Stimulated activated CD4-positive, alpha-beta T cell treated with anti-CD3 and anti-CD28 coated beads, TNF-alpha, amount 100 ng/mL, for 24 hours (primary cell): ENCODE measurements at regions not wholly inside any gene's neighbourhood (a gene's known extent, or its start where the extent isn't known, plus 50 kb on each side); places are given as distances from the start of the nearest gene placed in this dataset.
"Not testable (repeated sequence)": the region's sequence is repeated elsewhere in the genome, so short reads cannot be mapped to it uniquely, and the experiment has no call there.

Source experiments
- DNase-seq, 3 experiments: peaks; one replicate each; pipeline ENCODE4 v3.0.0-alpha.2; 2020; ENCODE audit warnings: low read depth in 3 of 3

GRCh38 chr2:2798337-2798736 lies 467.3 kb upstream of the MYT1L start:
- DNase-seq: no peak

DNA sequence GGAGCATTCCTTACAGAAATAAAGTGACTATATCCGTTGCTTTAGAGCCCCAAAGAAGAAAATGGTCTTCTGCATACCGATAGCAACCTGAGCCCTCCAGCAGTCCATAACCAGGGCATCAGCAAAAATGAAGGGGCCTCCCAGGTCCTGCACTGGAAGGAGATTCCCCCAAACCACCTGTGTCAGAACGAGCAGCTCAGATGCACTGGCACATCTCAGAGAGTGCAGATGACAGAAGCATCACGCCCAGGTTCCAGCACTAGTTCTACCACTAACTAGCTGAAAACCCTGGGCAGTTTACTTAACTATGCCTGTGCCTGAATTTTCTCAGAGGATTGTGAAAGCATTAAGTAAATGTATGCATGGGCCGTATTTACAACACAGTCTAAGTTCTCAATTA lies 466.7 kb upstream of the MYT1L start:
- no peak for DNase-seq

DNA sequence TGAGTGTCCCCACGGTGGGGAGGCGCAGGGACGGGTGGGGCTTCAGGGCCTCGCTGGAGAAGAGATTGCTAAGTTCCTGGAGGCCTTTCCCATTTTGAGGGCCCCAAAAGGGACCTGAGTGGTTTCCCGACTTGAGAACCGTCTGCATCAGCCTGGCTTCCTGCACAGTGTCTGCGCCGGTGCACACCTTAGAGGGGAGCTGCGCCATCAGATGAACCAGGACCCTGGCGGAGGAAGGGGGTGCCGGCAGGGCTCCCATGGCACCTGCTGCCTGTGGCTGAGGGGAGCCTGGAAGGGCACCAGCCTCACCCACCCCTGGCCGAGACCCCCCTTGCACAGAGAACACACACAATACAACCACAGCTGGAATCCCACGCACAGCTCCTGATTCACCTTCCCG lies 465.1 kb upstream of the MYT1L start:
- no peak for DNase-seq

DNA sequence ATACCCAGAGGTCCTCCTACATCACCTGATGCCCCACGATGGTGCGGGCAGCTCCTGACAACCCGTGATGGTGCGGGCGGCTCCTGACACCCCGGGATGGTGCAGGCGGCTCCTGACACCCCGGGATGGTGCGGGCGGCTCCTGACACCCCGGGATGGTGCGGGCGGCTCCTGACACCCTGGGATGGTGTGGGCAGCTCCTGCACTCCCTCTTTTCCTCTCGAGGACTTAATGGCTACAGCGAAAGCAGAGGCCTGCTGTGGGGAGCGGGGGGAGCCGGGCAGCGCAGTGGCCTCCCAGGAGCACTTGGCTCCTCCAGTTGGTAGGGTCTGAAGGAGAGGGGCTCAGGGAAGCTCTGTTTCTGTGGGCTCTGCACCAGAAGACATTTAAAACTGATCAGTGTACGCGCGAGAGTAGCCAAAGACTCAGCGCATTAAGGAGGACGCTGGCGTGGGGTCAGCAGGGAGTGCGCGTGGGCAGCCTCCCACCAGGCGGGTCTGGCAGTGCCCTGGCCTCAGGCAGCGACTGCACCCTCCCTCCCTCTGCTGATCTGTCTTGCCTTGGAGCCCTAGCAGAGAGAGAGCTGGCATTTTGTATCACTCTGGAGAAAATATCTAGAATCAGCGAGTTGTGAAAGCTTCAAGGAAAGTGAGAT lies 464.5 kb upstream of the MYT1L start:
- DNase-seq: no peak

DNA sequence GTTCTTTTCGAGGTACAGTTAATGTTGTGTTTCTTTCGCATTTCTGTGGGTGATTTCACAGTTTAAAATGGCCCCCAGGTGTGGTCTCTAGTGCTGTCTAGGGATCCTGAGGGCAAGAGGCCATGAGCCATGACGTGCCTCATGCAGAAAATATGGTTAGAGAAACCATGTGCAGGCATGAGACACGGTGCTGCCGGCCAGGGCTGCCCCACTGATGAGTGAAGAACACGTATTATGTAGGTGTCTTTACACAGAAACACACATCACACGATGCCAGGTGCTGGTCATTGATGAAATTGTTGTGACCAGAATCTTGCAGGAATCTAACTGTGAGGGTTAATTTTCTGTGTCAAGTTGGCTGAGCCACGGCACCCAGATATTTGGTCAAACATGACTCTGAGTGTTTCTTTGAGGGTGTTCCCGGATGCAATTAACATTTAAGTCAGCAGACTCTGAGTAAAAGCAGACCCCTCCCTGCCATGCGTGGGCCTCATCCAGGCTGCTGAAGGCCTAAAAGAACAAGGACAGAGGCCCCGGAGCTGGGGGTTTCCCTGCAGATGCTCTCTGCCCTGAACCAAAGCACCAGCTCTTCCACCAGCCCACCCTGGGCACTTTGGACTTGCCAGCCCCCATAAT lies 463.0 kb upstream of the MYT1L start:
- no peak for DNase-seq

DNA sequence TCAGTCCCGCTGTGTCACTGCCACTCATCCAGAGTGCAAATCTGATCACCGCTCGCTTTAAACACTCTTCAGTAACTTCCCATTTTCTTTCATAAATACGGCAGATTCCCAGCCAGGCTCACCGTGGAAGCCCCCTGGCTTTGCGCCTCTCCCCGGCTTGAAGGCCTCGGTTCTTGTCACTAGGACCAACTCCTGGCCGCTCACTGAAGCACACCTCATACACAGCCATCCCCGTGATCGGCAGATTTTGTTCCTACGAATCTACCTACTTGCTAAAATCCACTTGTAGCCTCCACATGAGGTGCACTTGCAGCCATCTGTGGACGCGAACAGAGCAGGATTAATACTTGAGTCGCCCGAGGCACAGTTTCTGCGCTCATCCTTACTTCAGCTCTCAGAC lies 462.4 kb upstream of the MYT1L start:
- no peak for DNase-seq

DNA sequence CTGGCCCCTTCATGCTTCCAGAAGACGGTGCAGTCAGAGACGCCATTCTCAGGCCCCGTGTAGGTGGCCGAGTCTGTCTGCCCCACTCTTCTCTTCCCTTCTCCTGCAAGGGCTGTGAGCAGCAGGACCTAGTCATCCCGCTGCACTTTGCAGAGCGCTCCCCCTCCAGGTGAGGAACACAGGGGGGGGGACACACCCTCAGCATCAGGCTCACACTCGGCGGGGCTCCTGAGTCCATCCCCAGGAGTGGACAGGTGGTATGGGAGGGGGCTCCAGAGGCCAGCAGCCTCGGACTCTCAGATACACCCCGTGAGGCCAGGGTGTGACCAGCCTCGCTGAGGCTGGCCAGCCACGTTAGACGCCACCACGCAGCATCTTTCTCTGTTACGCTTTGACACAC lies 460.5 kb upstream of the MYT1L start:
- no peak for DNase-seq

DNA sequence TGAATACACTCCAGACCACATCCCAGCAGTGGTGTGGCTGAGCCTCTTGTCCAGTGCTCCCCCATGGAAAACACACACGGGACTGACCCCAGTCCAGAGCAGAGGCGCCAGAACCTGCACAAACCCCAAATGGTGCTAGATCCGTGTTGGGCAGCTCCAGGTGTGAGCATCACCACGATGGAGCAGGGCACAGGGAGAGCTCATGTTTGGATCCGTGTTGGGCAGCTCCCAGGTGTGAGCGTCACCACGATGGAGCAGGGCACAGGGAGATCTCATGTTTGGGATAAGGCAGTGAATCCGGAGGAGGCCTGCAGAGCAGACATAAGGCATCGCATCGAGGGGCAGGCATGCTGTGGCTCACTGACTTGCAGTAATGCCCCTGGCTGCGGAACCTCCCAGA lies 460.0 kb upstream of the MYT1L start:
- DNase-seq: no peak

DNA sequence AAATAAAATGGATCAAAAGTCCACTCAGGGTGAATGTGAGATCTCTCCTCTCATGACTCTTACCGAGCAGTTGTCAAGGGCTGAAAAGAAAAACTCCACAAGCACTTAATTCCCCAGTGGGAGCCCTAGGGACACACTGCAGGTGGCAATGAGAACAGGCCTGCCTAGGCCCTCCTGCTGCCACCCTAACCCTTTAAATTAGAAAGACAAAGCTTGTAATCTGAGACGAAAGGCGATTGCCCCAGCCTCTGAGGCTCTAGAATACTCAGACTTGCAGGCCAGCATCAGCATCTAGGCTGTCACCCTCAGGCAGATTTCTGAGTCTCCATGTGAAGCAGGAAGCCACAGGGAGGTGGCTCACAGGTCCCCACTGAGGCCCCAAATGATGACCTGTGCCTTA lies 457.0 kb upstream of the MYT1L start:
- DNase-seq: no peak

- no peak for DNase-seq
Observed at GRCh38 chr2:2787301-2787907, 456.3 kb upstream of the MYT1L start.

DNA sequence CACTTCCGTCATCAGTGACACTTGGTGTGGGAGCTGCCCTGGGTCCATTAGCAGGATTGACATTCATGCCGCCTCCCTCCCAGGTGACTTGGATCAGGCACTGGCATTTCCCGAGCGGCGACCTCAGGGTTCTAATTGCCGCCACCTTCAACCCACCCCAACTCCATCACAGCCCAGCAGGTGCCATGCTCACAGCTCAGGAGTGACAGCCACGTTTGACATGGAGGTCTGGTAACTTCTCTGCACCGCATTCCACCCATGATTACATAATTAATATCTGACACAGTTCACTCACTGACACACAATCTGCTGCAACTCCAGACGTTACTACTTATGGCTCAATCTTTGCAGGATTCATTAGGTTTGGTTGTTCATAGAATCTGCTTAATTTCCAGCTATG lies 450.9 kb upstream of the MYT1L start:
- DNase-seq: no peak

GRCh38 chr2:2779727-2780126 lies 448.7 kb upstream of the MYT1L start:
- no peak for DNase-seq

DNA sequence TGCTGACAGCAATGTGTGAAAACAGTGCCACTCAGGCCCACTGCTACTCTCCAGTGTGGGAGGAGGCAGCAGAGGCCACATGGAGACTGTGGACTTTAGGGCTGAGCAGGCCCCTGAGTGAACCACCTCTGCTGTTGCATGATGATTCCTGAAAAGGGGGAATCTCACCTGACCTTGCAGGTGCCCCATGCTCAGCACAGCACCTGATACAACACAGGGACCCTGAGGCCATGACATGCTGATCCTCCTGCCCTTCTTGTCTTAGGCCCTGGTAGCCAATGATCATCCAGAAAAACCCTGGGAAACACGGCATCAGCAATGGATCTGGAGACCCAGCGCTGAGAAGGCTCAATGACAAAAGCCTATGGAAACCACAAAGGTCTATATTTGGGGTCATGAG lies 446.8 kb upstream of the MYT1L start:
- no peak for DNase-seq

DNA sequence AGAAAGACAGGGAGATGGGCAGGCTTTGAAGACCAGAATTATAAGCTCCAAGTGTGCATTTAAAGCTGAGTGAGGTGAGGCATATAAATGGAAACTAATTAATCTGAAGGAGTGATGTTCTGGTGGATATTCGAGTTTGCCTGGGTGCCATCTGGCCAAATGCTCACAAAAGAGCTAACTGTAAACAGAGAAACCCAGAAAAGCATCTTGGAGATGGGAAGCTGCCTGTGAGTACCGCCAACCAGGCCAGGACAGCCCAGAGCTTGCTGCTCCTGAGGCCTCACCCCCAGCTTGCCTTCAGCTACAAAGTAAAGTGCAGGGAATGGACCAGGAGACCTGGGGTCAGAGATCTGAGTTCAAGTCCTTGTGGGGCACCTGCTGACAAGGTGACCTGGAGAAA lies 446.1 kb upstream of the MYT1L start:
- no peak for DNase-seq

DNA sequence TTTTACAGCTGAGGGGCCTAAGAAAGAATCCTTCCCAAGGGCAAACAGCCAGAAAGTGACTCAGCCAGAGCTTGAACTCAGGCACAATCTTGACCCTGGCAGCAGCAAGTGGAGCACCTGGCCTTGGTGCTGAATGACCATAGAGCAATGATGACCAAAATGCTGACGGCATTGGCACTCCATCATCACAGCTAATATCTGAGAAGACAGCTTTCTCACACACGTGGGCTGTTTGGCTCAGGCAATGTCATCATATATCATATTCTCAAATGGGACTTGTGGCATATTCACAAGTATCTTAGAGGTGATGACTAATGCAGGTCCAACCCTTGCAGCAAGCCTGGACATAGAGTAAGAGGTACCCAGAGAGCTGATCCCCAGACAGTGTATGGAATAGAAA lies 443.9 kb upstream of the MYT1L start:
- no peak for DNase-seq

- DNase-seq: no peak
Observed at GRCh38 chr2:2773692-2774091, 442.6 kb upstream of the MYT1L start.

DNA sequence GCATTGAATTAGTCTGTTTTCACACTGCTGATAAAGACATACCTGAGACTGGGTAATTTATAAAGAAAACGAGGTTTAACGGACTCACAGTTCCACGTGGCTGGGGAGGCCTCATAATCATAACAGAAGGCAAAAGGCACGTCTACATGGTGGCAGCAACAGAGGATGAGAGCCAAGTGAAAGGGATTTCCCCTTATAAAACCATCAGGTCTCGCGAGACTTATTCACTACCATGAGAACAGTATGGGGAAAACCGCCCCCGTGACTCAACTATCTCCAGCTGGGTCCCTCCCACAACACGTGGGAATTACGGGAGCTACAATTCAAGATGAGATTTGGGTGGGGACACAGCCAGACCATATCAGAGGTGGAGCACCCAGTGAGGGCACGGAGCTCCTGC lies 442.0 kb upstream of the MYT1L start:
- DNase-seq: not testable (repeated sequence)

GRCh38 chr2:2771721-2772411 lies 440.8 kb upstream of the MYT1L start:
- DNase-seq: no peak

DNA sequence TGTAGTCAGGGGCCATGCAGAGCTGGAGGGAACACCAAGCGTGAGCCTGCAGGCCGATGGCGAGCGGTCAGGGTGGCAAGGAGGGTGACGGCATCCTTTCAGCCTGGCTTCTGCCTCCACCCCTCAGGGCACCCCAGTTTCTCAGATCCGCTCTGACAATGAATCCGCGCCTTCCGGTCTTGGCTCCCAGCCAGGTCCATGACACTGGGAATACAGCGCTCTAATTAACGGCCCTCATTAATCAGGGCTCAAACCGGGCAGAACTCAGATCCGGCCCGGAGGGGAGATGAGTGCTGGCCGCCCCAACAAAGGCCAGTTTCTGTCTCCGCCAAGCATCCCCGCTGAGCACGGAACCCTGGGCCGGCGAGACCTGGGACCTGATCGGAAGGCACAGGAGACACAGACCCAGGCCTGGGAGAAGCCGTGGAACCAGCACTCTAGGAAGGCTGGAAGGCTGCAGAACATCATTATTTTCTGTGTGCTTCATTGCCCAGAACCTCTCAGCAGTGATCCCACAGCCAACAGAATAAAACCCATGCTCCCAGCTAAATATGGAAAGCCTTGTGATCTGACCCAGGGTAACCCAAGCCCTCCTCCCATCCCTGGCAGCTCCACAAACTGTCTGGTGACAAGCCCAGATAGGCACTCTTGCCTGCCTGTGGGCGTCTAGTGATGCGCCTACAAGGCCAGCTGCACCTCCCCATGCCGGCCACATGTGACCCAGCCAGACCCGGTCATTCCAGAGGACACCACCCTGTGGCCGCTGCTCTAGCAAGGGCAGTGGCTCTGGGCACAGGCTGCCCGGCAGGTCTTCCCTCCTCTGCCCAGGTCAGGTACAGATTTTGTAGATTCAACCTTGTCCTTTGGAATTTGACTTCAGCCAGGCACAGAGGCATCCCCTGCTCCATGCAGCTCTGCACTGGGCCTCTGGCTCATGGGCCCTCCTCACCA lies 438.7 kb upstream of the MYT1L start:
- DNase-seq: no peak

DNA sequence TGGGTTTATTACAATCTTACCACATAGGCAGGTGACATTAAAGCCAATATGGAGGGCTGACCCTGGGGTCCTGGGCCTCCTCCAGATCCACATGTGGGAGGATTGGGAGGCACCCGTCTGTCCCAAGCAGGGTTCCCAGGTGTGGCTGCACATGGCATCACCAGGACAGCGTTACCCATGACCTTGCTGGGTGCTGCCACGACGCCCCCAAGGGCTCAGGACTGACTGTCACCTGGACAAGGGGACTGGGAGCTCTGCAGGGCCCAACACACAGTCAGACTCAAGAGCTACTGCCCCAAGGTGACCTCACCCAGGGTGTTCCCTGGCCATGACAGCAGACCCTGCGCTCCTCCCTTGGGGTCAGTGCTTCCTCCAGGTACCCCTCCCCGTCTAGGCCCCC lies 437.4 kb upstream of the MYT1L start:
- no peak for DNase-seq

GRCh38 chr2:2767837-2768236 lies 436.8 kb upstream of the MYT1L start:
- no peak for DNase-seq
